DMS153 treated with DMSO at 0.1 percent for 48 hours (cell line): ENCODE measurements at regions not wholly inside any gene's neighbourhood (a gene's known extent, or its start where the extent isn't known, plus 50 kb on each side); places are given as distances from the start of the nearest gene placed in this dataset.
A peak's percentile ranks its signal among the peaks of the same experiment; 100 is the strongest.
"Not testable (repeated sequence)": the region's sequence is repeated elsewhere in the genome, so short reads cannot be mapped to it uniquely, and the experiment has no call there.

Experiments
- DNase-seq: peaks from one replicate; lab custom pipeline; 2025; ENCODE audit not compliant: unreplicated experiment; lab: John Stamatoyannopoulos, UW

DNA sequence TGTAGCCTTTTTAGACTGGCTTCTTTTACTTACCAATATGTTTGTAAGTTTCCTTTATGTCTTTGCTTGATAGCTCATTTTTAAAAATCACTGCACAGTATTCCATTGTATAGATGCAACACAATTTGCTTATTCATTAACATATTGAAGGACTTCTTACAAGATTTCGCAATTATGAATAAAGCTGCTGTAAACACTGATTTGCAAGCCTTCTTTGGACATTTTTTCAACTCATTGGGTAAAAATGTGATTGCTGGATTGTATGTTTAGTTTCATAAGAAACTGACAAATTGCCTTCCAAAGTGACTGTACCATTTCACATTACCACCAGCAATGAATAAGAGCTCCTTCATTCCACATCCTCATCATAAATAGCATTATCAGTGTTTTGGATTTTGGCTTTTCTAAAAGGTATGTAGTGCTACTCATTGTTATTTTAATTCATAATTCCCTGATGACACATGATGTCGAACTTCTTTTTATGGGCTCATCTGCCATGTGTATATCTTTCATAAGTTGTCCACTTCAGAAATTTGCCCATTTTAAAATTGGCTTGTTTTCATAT lies 80.7 kb downstream of the TFAP2B start:
- DNase-seq, result no peak

DNA sequence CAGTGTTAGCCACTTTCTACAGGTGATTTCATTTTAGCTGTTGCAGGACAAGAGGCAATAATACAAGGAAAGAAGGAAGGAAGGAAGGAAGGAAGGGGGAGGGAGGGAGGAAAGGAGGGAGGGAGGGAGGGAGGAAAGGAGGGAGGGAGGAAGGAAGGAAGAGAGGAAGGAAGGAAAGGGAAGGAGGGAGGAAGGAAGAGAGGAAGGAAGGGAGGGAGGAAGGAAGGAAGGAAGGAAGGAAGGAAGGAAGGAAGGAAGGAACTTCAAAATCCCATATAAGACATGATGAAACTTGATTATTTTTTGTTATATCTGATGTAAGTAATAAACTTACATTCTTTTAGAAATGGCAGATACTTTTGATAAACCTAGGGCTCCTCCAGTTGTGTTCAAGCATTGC lies 83.6 kb downstream of the TFAP2B start:
- DNase-seq, result no peak

- DNase-seq, result peak; percentile 36
These were observed 86.6 kb downstream of the TFAP2B start for GRCh38 chr6:50905297-50905696.

DNA sequence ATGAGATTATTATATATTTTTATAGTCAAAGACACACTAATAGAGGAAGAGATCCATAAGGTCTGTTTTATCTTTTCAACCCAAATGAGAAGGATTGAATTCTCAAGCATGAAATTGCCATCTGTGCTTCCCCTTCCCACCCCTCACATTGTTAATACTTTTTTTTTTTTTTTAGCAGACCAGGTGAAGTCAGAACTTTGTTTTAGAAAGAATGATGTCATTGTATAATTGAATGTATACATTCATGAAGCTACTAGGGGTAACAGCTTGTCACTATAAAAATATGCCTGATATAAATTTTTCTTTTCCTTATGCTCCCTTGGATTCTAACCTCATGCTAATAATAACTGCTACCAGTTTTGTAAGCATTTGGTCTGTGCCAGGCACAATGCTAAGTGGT lies 88.9 kb downstream of the TFAP2B start:
- DNase-seq, result no peak

GRCh38 chr6:50913105-50913770 lies 94.6 kb downstream of the TFAP2B start:
- DNase-seq, result no peak

DNA sequence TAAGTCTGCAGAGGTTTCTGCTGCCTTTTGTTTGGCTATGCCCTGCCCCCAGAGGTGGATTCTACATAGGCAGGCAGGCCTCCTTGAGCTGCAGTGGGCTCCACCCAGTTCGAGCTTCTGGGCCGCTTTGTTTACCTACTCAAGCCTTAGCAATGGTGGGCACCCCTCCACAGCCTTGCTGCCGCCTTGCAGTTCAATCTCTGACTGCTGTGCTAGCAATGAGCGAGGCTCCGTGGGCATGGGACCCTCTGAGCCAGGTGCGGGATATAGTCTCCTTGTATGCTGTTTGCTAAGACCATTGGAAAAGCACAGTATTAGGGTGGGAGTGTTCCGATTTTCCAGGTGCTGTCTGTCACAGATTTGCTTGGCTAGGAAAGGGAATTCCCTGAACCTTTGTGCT lies 102.7 kb downstream of the TFAP2B start:
- DNase-seq, result not testable (repeated sequence)

- no peak for DNase-seq
These were observed 103.3 kb downstream of the TFAP2B start for GRCh38 chr6:50921968-50922367.

GRCh38 chr6:50922579-50923525 lies 104.2 kb downstream of the TFAP2B start:
- DNase-seq, result no peak

DNA sequence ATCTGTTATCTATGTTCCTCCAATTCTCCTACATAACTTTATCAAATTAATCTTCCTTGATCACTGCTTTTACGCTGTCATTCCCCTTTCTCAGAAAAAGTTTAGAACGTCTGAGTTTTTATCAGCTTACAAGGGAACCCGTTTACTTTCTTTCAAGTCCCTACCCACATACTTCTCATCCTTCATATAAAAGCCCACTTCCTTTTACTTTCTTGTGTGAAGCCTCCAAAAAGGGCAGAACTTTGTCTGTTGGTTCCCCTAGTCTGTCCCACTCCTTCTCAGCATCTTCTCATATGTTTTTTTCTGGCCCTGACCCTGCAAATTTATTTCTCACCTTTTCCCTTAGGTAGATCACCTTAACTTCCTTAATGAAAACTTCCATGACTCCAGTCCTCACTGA lies 106.1 kb downstream of the TFAP2B start:
- DNase-seq, result no peak

- DNase-seq, result no peak
These were observed 106.9 kb downstream of the TFAP2B start for GRCh38 chr6:50925548-50925947.

- DNase-seq, result no peak
These were observed 107.3 kb downstream of the TFAP2B start for GRCh38 chr6:50925981-50926380.

GRCh38 chr6:50927800-50928199 lies 109.1 kb downstream of the TFAP2B start:
- DNase-seq, result no peak

GRCh38 chr6:50929323-50929722 lies 110.7 kb downstream of the TFAP2B start:
- no peak for DNase-seq

DNA sequence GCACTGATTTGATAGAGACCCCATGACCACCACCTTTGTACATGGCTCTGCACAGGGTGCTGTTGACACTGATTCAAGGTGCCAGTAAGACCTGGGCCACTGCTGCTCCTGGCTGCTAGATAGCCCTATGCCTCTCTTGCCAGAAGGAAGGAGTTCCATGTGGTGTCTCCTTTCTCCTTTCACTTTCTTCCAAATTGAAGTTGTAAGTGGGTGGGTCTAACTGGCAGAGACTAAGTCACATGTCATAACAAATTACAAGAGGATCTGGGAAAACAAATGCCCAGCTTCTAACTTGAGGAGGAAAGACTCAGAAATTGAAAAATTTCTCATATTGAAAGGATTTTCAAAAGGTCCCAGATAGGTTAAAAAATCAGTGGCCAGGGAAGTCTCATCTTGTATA lies 116.8 kb downstream of the TFAP2B start:
- DNase-seq, result no peak

GRCh38 chr6:50936277-50936681 lies 117.6 kb downstream of the TFAP2B start:
- peak; percentile 33 for DNase-seq

GRCh38 chr6:50939931-50940330 lies 121.3 kb downstream of the TFAP2B start:
- DNase-seq, result no peak

DNA sequence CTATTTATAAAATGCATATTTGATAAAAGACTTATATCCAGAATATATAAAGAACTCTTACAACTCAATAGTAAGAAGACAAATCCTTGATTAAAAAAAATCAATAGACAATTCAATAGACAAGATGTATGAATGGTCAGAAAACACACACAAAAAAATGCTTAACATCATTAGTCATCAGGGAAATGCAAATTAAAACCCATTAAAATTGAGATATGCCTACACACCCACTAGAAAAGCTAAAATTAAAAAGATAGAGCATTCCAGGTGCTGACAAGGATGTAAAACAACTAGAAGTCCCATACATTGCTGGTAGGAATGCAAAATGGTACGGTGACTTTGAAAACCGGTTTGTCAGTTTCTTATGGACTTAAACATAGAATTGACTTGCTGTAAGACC lies 127.1 kb downstream of the TFAP2B start:
- no peak for DNase-seq

DNA sequence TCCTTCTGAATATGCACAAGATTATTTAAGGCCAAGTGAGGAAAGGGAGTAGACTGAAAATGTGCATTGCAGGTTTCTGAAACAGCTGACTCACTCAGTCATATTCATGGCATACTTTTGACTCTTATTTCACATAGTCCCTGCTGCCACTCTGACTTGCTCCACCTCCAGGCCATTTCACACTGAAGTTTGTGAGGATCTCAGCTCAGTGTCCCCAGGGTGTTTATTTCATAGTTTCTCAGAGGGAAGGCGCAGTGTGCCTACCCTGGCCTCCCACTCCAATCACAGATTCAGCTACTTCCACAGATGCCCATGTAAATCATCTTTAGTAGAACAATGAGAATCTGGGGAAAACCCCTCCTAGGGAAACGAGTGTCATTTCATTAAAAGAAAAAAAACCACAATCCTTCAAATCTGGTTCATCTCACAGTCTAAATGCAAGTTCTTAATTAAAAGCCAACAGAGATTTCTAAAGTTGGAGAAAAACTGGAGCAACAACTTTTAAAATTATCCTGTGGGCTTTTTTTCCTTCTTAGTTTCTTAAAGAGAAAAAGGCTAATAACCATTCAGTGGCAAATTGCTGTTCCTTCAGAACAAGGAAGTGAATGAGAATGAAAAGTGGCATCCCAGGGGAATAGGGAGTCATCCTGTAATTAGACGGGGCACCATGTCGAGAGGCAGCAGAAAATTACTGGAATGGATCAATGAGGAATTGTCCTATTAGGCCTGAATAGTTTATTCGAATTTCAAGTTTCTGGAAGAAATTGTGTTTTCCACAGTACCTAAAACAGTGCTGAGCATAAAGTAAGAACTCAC lies 133.6 kb downstream of the TFAP2B start:
- DNase-seq, result peak; percentile 24

GRCh38 chr6:50956014-50956413 lies 137.3 kb downstream of the TFAP2B start:
- no peak for DNase-seq

- no peak for DNase-seq
These were observed 139.6 kb downstream of the TFAP2B start for GRCh38 chr6:50958148-50958697.
